K562 (cell line): ENCODE measurements at regions not wholly inside any gene's neighbourhood (a gene's known extent, or its start where the extent isn't known, plus 50 kb on each side); places are given as distances from the start of the nearest gene placed in this dataset.

Experiments
- ATAC-seq: fragments of 200-7000 bp; cut with Tn5 transposase; 3 replicates; pipeline ENCODE4 v1.9.1; 2020; ENCODE audit warnings: moderate library complexity
- BruUV-seq: library from RNA; stranded (reverse); fragments of 400-500 nt; replicated peaks from 2 replicates; lab custom pipeline; 2021; lab: Mats Ljungman, UMichigan
- CTCF ChIA-PET: fragments of 300-600 bp; formaldehyde crosslinking; extraction: SDS; loops from one replicate; lab custom pipeline; 2021; ENCODE audit warnings: low intra/inter-chr PET ratio; lab: Yijun Ruan, JAX
- POLR2A ChIA-PET: fragments of 300-600, 350-650 bp; sonication (Branson Sonifier 250); formaldehyde crosslinking; extraction: SDS; loops from one replicate; lab custom pipeline; 2021; ENCODE audit warnings: antibody characterized with exemption, inconsistent platforms; lab: Yijun Ruan, JAX
- DNase-seq, 4 experiments: peaks; one replicate each; pipeline versions ENCODE4 v3.0.0 to v3.0.0-alpha.2; 2011 to 2018; ENCODE audit warnings: low spot score in 3 of 4, mixed read lengths in 3 of 4; ENCODE audit errors: extremely low read depth in 1 of 4
- FAIRE-seq: peaks from 2 replicates; lab custom pipeline; 2011; peaks lifted over from hg19 to GRCh38; lab: Jason Lieb, UNC
- H2AFZ ChIP-seq: 2 replicates; pipeline ENCODE4 v1.6.0; 2011; ENCODE audit warnings: low read depth, low read length, control low read depth, inconsistent platforms
- H3K27ac ChIP-seq: fragments of 200-600 bp; 3 replicates; pipeline ENCODE4 v1.8.0; 2011; ENCODE audit warnings: low read depth, mild to moderate bottlenecking, control low read depth, inconsistent platforms, low read length, moderate library complexity, mixed read lengths; ENCODE audit errors: extremely low read depth
- H3K27me3 ChIP-seq, 2 experiments: fragments of 300-600 bp in 1 of 2; 2 replicates in 1 of 2; 3 replicates in 1 of 2; pipeline versions ENCODE4 v1.6.0 to v1.8.0; 2011; ENCODE audit warnings: inconsistent platforms in 2 of 2, low read length in 2 of 2, mild to moderate bottlenecking in 1 of 2, mixed read lengths in 1 of 2, moderate library complexity in 1 of 2; ENCODE audit not compliant: control insufficient read depth in 2 of 2, insufficient read depth in 2 of 2
- H3K36me3 ChIP-seq: fragments of 300-600 bp; 3 replicates; pipeline ENCODE4 v1.8.0; 2011; ENCODE audit warnings: mild to moderate bottlenecking, low read length, inconsistent platforms; ENCODE audit not compliant: control insufficient read depth, insufficient read depth
- H3K4me1 ChIP-seq, 2 experiments: fragments of 200-600 bp in 1 of 2; replicated peaks in 1 of 2; 2 replicates in 1 of 2; 3 replicates in 1 of 2; pipeline versions ENCODE4 v1.5.1 to v1.8.0; 2011; ENCODE audit warnings: inconsistent platforms in 2 of 2, low read length in 2 of 2, mild to moderate bottlenecking in 1 of 2, mixed read lengths in 1 of 2, moderate library complexity in 1 of 2; ENCODE audit not compliant: control insufficient read depth in 2 of 2, insufficient read depth in 2 of 2
- H3K4me2 ChIP-seq: 2 replicates; pipeline ENCODE4 v1.6.1; 2011; ENCODE audit warnings: low read length, control low read depth, inconsistent platforms, mixed read lengths; ENCODE audit not compliant: insufficient read depth
- H3K4me3 ChIP-seq: fragments of 200-600 bp; sonication (generic), shearing (Covaris generic); 2 replicates; pipeline ENCODE4 v1.5.1; 2016; ENCODE audit warnings: control low read depth, inconsistent platforms
- H3K79me2 ChIP-seq: fragments of 200-600 bp; 3 replicates; pipeline ENCODE4 v1.8.0; 2011; ENCODE audit warnings: low read length, inconsistent platforms; ENCODE audit not compliant: control insufficient read depth, insufficient read depth
- H3K9ac ChIP-seq, 2 experiments: 2 replicates each; pipeline versions ENCODE4 v1.6.0 to v1.6.1; 2011; ENCODE audit warnings: low read depth in 2 of 2, low read length in 2 of 2, control low read depth in 1 of 2, inconsistent platforms in 1 of 2, mild to moderate bottlenecking in 1 of 2, mixed read lengths in 1 of 2; ENCODE audit not compliant: insufficient read depth in 1 of 2
- H3K9me1 ChIP-seq: one replicate; pipeline ENCODE4 v1.6.0; 2011; ENCODE audit warnings: inconsistent platforms, mild to moderate bottlenecking, low read length, moderate library complexity; ENCODE audit not compliant: control insufficient read depth, insufficient read depth
- H3K9me3 ChIP-seq: replicated peaks from 2 replicates; pipeline ENCODE4 v1.5.1; 2011; ENCODE audit warnings: low read depth, low read length, inconsistent platforms; ENCODE audit not compliant: control insufficient read depth, insufficient read depth
- H4K20me1 ChIP-seq: replicated peaks from 2 replicates; pipeline ENCODE4 v1.6.1; 2011; ENCODE audit warnings: low read length, inconsistent platforms, mixed read lengths; ENCODE audit not compliant: control insufficient read depth, insufficient read depth
- BHLHE40 ChIP-seq: IDR thresholded peaks from 2 replicates; pipeline ENCODE4 v1.6.1; 2011; ENCODE audit warnings: low read length, improper control_type of control experiment
- CTBP1 ChIP-seq: fragments of 450-650 bp; IDR thresholded peaks from 2 replicates; pipeline ENCODE4 v1.6.1; 2016; ENCODE audit warnings: borderline replicate concordance
- FOXA1 ChIP-seq: fragments of 450-650 bp; IDR thresholded peaks from 2 replicates; pipeline ENCODE4 v1.6.1; 2016; ENCODE audit warnings: mild to moderate bottlenecking, borderline replicate concordance
- HDAC1 ChIP-seq, 2 experiments: fragments of 450-650 bp; IDR thresholded peaks; 2 replicates each; pipeline ENCODE4 v1.6.1; 2016 to 2017; ENCODE audit warnings: inconsistent platforms in 1 of 2, mild to moderate bottlenecking in 1 of 2, moderate library complexity in 1 of 2
- HDAC2 ChIP-seq: fragments of 450-650 bp; IDR thresholded peaks from 2 replicates; pipeline ENCODE4 v1.6.1; 2016; ENCODE audit warnings: mild to moderate bottlenecking
- HMG20B ChIP-seq: fragments of 250-450 bp; sonication (Bioruptor Pico); IDR thresholded peaks from 2 replicates; pipeline ENCODE4 v1.5.0; 2021; ENCODE audit warnings: mild to moderate bottlenecking
- HMGN3 ChIP-seq: IDR thresholded peaks from 2 replicates; pipeline ENCODE4 v1.6.1; 2011; ENCODE audit warnings: borderline replicate concordance, low read depth, mild to moderate bottlenecking, mixed read lengths, low read length; ENCODE audit not compliant: insufficient read length; ENCODE audit errors: extremely low read depth
- HOMEZ ChIP-seq: fragments of 250-450 bp; sonication (Bioruptor Pico); IDR thresholded peaks from 2 replicates; pipeline ENCODE4 v1.4.0; 2020; ENCODE audit warnings: mild to moderate bottlenecking, moderate library complexity
- PHB ChIP-seq: fragments of 250-450 bp; sonication (Bioruptor Pico); IDR thresholded peaks from 2 replicates; pipeline ENCODE4 v1.5.0; 2021
- PRPF4 ChIP-seq: fragments of 200-400 bp; formaldehyde crosslinking; IDR thresholded peaks from one replicate; pipeline ENCODE4 v1.6.1; 2017; ENCODE audit warnings: low read length, low read depth, mild to moderate bottlenecking; ENCODE audit not compliant: insufficient read depth, poor library complexity, severe bottlenecking
- SREBF2 ChIP-seq: sonication (generic); formaldehyde crosslinking; IDR thresholded peaks from 2 replicates; pipeline ENCODE4 v1.4.0; 2020; ENCODE audit warnings: mild to moderate bottlenecking, missing genetic modification reagents
- SRSF1 ChIP-seq: fragments of 200-400 bp; formaldehyde crosslinking; IDR thresholded peaks from 2 replicates; pipeline ENCODE4 v1.6.1; 2017; ENCODE audit warnings: mild to moderate bottlenecking, low read depth, low read length, moderate library complexity
- TAF1 ChIP-seq: IDR thresholded peaks from 2 replicates; pipeline ENCODE4 v1.6.1; 2011; ENCODE audit warnings: mild to moderate bottlenecking, low read length, moderate library complexity; ENCODE audit not compliant: insufficient read depth, control insufficient read depth, severe bottlenecking; ENCODE audit errors: extremely low read depth
- ZNF239 ChIP-seq: fragments of 250-450 bp; sonication (Bioruptor Pico); IDR thresholded peaks from 2 replicates; pipeline ENCODE4 v1.4.0; 2020; ENCODE audit warnings: mild to moderate bottlenecking
- WGBS: fragments of 100-300 bp; shearing (Covaris generic); methylation state at CpG from one replicate; pipeline ENCODE4 v1.1.6; 2016; ENCODE audit warnings: low coverage, mixed read lengths; ENCODE audit not compliant: insufficient coverage; ENCODE audit errors: missing lambda C conversion rate; 5-methylcytosine and 5-hydroxymethylcytosine counted together
- in situ Hi-C: fragments of 300-500 bp; cut with MboI; formaldehyde crosslinking; loops from 4 replicates; pipeline ENCODE4 v1.15.0; 2018; ENCODE audit warnings: inconsistent platforms, mixed read lengths
- intact Hi-C: fragments of 100-400 bp; cut with micrococcal nuclease; formaldehyde crosslinking; loops from 2 replicates; pipeline ENCODE4 v1.14.2; 2022
- TF ChIP-seq, protein P1 (sequence below), 2 experiments: IDR thresholded peaks; 2 replicates each; pipeline ENCODE4 v1.6.1; 2012; ENCODE audit warnings: improper control_type of control experiment in 2 of 2, low read depth in 2 of 2, low read length in 2 of 2, borderline replicate concordance in 1 of 2
- TF ChIP-seq, protein P2 (sequence below): sonication (generic); formaldehyde crosslinking; IDR thresholded peaks from 2 replicates; pipeline ENCODE4 v1.8.0; 2022; ENCODE audit warnings: missing genetic modification reagents, mild to moderate bottlenecking, borderline replicate concordance
- TF ChIP-seq, protein P3 (sequence below): sonication (generic); formaldehyde crosslinking; IDR thresholded peaks from 2 replicates; pipeline ENCODE4 v1.8.0; 2022; ENCODE audit warnings: mild to moderate bottlenecking, low read depth, missing genetic modification reagents

DNA sequence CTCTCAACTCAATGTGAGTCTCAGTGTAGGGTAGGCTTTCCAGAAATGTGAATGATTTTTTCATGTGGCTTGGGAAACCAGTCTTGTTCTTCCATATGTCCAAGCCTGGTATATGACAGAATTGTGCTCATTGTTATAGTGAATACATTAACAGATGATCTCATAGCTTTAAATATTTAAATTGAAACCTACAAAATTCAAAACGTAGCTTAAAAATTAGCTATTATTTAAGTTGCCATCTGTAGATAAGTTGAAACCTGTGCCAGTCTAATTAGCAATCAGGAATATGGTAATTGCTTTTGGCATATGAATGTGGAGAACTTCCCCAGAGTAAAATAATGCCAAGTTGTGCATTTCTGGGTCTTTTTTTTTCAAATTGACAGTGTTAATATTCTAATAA, 891.6 kb upstream of the SEL1L start:
- BruUV-seq: no TSS peak
- H4K20me1 ChIP-seq: no peaks in the 10 kb centered on the region
- WGBS: 0% methylated on average over 1 of the region's 1 CpG
- in situ Hi-C loops (no loop called here), intact Hi-C loops (no loop called here)
- ChIA-PET POLR2A (no interaction called here), CTCF (no interaction called here)
- H3K9me3 ChIP-seq: no peaks in the 10 kb centered on the region
- H3K27me3 ChIP-seq: no peaks in the 10 kb centered on the region
- H3K9me1 ChIP-seq: no peaks in the 10 kb centered on the region
- no peak for ATAC-seq
- no peak overlapping the region for H2AFZ ChIP-seq
- no peak overlapping the region for H3K9ac ChIP-seq
- FAIRE-seq: no peak
- no peaks in the 10 kb centered on the region for H3K36me3 ChIP-seq
- H3K4me3 ChIP-seq: no peak overlapping the region
- no peak for DNase-seq
- H3K79me2 ChIP-seq: no peaks in the 10 kb centered on the region
- no peaks in the 10 kb centered on the region for H3K4me1 ChIP-seq
- no peak overlapping the region for H3K27ac ChIP-seq
- H3K4me2 ChIP-seq: no peak overlapping the region
- TF ChIP-seq HMG20B (CRISPR knock-in tag) (no peak), PRPF4 (no peak), BHLHE40 (no peak), PHB (CRISPR knock-in tag) (no peak), HMGN3 (no peak), SREBF2 (no peak), ZNF239 (no peak), FOXA1 (no peak), HOMEZ (CRISPR knock-in tag) (no peak), HDAC1 (IDR thresholded peaks at IDR 0.05) (no peak), CTBP1 (no peak), HDAC2 (no peak), TAF1 (no peak), SRSF1 (no peak)
- TF ChIP-seq, protein P1, sequence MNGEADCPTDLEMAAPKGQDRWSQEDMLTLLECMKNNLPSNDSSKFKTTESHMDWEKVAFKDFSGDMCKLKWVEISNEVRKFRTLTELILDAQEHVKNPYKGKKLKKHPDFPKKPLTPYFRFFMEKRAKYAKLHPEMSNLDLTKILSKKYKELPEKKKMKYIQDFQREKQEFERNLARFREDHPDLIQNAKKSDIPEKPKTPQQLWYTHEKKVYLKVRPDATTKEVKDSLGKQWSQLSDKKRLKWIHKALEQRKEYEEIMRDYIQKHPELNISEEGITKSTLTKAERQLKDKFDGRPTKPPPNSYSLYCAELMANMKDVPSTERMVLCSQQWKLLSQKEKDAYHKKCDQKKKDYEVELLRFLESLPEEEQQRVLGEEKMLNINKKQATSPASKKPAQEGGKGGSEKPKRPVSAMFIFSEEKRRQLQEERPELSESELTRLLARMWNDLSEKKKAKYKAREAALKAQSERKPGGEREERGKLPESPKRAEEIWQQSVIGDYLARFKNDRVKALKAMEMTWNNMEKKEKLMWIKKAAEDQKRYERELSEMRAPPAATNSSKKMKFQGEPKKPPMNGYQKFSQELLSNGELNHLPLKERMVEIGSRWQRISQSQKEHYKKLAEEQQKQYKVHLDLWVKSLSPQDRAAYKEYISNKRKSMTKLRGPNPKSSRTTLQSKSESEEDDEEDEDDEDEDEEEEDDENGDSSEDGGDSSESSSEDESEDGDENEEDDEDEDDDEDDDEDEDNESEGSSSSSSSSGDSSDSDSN (IDR thresholded peaks at IDR 0.05; ENCODE audit: borderline replicate concordance in 1 of 2, low read depth in 2 of 2, low read length in 2 of 2): no peak
- TF ChIP-seq, protein P2, sequence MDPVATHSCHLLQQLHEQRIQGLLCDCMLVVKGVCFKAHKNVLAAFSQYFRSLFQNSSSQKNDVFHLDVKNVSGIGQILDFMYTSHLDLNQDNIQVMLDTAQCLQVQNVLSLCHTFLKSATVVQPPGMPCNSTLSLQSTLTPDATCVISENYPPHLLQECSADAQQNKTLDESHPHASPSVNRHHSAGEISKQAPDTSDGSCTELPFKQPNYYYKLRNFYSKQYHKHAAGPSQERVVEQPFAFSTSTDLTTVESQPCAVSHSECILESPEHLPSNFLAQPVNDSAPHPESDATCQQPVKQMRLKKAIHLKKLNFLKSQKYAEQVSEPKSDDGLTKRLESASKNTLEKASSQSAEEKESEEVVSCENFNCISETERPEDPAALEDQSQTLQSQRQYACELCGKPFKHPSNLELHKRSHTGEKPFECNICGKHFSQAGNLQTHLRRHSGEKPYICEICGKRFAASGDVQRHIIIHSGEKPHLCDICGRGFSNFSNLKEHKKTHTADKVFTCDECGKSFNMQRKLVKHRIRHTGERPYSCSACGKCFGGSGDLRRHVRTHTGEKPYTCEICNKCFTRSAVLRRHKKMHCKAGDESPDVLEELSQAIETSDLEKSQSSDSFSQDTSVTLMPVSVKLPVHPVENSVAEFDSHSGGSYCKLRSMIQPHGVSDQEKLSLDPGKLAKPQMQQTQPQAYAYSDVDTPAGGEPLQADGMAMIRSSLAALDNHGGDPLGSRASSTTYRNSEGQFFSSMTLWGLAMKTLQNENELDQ (CRISPR knock-in tag): no peak
- TF ChIP-seq, protein P3, sequence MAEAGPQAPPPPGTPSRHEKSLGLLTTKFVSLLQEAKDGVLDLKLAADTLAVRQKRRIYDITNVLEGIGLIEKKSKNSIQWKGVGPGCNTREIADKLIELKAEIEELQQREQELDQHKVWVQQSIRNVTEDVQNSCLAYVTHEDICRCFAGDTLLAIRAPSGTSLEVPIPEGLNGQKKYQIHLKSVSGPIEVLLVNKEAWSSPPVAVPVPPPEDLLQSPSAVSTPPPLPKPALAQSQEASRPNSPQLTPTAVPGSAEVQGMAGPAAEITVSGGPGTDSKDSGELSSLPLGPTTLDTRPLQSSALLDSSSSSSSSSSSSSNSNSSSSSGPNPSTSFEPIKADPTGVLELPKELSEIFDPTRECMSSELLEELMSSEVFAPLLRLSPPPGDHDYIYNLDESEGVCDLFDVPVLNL: no peak
